Testis (tissue), 2 donors: ENCODE measurements at regions not wholly inside any gene's neighbourhood (a gene's known extent, or its start where the extent isn't known, plus 50 kb on each side); places are given as distances from the start of the nearest gene placed in this dataset.

ENCODE experiments used
- CTCF ChIP-seq, 3 experiments: fragments of 450-650 bp in 2 of 3; fragments of 200-600 bp in 1 of 3; sonication (generic) in 1 of 3; IDR thresholded peaks; one replicate each; pipeline ENCODE4 v1.5.1; 2016 to 2019; ENCODE audit warnings: antibody characterized with exemption in 3 of 3, mild to moderate bottlenecking in 2 of 3, moderate library complexity in 1 of 3
- POLR2A ChIP-seq: fragments of 450-650 bp; IDR thresholded peaks from one replicate; pipeline ENCODE4 v1.6.1; 2017; ENCODE audit warnings: antibody characterized with exemption, mild to moderate bottlenecking, moderate library complexity

GRCh38 chrX:39755143-39756032, 342.4 kb downstream of the BCOR start:
- TF ChIP-seq CTCF (IDR thresholded peaks at IDR 0.05) (no peak), POLR2A (no peak)
